K562 (cell line): ENCODE measurements at regions not wholly inside any gene's neighbourhood (a gene's known extent, or its start where the extent isn't known, plus 50 kb on each side); places are given as distances from the start of the nearest gene placed in this dataset.
A peak's percentile ranks its signal among the peaks of the same experiment; 100 is the strongest.

Source experiments
- CREBBP ChIP-seq: IDR thresholded peaks from one replicate; pipeline ENCODE4 v1.6.1; 2012; ENCODE audit warnings: low read depth, mild to moderate bottlenecking, control low read depth, inconsistent platforms, low read length
- LEF1 ChIP-seq: fragments of 450-650 bp; IDR thresholded peaks from 2 replicates; pipeline ENCODE4 v1.6.1; 2016; ENCODE audit warnings: mild to moderate bottlenecking
- SMAD2 ChIP-seq: fragments of 150-350 bp; IDR thresholded peaks from 2 replicates; pipeline ENCODE4 v1.6.1; 2014; ENCODE audit warnings: low read depth, mild to moderate bottlenecking, low read length
- TCF7 ChIP-seq: sonication (generic); IDR thresholded peaks from 2 replicates; pipeline ENCODE4 v1.6.1; 2016; ENCODE audit warnings: antibody characterized with exemption, borderline replicate concordance
- TF ChIP-seq, protein P1 (sequence below), 2 experiments: fragments of 450-650 bp in 1 of 2; sonication (generic) in 1 of 2; formaldehyde crosslinking in 1 of 2; IDR thresholded peaks; 2 replicates each; pipeline versions ENCODE4 v1.7.1 to v1.9.0; 2016 to 2022; ENCODE audit warnings: inconsistent platforms in 1 of 2, mild to moderate bottlenecking in 1 of 2, missing genetic modification reagents in 1 of 2
- TF ChIP-seq, protein P2 (sequence below), 2 experiments: fragments of 450-650 bp in 1 of 2; sonication (generic) in 1 of 2; formaldehyde crosslinking in 1 of 2; IDR thresholded peaks in 1 of 2; conservative IDR thresholded peaks in 1 of 2; 2 replicates each; pipeline versions ENCODE4 v1.6.1 to v1.8.1; 2016 to 2023; ENCODE audit warnings: mild to moderate bottlenecking in 2 of 2, moderate library complexity in 2 of 2, inconsistent platforms in 1 of 2, missing genetic modification reagents in 1 of 2
- TF ChIP-seq, protein P3 (sequence below): fragments of 250-450 bp; sonication (Bioruptor Pico); IDR thresholded peaks from 2 replicates; pipeline ENCODE4 v1.5.0; 2022; ENCODE audit warnings: mild to moderate bottlenecking
- TF ChIP-seq, protein P4 (sequence below): sonication (generic); formaldehyde crosslinking; IDR thresholded peaks from 2 replicates; pipeline ENCODE4 v1.8.1; 2023; ENCODE audit warnings: mild to moderate bottlenecking, missing genetic modification reagents

DNA sequence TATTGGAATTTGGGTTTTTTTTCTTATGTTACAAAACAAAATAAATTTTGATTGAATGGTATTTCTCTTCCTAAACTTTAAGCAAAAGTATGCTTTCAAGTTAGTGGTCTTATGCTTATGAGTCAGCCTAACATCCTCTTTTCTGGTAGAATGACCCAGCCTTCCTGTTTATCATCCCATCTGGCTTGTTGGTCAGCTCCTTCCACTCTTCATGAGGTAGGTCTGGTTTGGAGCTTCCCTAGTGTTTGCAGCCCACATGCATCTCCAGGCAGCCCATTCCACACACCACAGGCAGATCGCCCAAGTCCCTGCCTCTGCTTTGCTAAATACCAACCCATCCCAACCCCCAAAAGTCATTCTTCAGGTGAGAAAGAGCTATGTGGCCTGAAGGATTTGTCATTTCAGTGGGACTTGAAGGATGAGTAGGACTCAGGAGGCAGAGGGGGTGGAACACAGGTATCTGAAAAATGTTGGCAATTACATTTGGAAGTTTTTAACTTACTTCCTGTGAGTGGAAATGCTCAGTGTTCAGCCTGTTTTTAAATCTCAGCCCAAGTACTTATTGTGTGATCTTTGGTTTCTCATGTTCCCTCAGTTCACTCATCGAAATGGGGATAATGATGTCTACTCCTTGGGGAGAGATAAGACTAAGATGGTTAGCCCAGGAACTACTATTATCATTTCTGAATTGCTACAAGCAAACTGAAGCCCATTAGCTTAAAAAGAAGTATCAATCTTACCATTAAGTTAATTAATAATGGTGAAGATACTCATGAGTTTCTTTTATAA lies 294.0 kb downstream of the ADGB start (continued):
- TF ChIP-seq, protein P1, sequence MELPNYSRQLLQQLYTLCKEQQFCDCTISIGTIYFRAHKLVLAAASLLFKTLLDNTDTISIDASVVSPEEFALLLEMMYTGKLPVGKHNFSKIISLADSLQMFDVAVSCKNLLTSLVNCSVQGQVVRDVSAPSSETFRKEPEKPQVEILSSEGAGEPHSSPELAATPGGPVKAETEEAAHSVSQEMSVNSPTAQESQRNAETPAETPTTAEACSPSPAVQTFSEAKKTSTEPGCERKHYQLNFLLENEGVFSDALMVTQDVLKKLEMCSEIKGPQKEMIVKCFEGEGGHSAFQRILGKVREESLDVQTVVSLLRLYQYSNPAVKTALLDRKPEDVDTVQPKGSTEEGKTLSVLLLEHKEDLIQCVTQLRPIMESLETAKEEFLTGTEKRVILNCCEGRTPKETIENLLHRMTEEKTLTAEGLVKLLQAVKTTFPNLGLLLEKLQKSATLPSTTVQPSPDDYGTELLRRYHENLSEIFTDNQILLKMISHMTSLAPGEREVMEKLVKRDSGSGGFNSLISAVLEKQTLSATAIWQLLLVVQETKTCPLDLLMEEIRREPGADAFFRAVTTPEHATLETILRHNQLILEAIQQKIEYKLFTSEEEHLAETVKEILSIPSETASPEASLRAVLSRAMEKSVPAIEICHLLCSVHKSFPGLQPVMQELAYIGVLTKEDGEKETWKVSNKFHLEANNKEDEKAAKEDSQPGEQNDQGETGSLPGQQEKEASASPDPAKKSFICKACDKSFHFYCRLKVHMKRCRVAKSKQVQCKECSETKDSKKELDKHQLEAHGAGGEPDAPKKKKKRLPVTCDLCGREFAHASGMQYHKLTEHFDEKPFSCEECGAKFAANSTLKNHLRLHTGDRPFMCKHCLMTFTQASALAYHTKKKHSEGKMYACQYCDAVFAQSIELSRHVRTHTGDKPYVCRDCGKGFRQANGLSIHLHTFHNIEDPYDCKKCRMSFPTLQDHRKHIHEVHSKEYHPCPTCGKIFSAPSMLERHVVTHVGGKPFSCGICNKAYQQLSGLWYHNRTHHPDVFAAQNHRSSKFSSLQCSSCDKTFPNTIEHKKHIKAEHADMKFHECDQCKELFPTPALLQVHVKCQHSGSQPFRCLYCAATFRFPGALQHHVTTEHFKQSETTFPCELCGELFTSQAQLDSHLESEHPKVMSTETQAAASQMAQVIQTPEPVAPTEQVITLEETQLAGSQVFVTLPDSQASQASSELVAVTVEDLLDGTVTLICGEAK (IDR thresholded peaks at IDR 0.05) = 0 out of 2 replicates have a peak, but pooled peaks have one; percentile 16
- TF ChIP-seq, protein P1 (CRISPR knock-in tag; IDR thresholded peaks at IDR 0.05) = no peak
- TF ChIP-seq, protein P2, sequence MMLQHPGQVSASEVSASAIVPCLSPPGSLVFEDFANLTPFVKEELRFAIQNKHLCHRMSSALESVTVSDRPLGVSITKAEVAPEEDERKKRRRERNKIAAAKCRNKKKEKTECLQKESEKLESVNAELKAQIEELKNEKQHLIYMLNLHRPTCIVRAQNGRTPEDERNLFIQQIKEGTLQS (IDR thresholded peaks at IDR 0.05) = peak; percentile 92
- TF ChIP-seq, protein P2 (CRISPR knock-in tag; conservative IDR thresholded peaks at IDR 0.05) = no peak
- TF ChIP-seq LEF1 (no peak; the same call in 1 of the 2 replicates), TCF7 (0 out of 2 replicates have a peak, but pooled peaks have one; percentile 22), SMAD2 (no peak), CREBBP (no peak)
- TF ChIP-seq, protein P3, sequence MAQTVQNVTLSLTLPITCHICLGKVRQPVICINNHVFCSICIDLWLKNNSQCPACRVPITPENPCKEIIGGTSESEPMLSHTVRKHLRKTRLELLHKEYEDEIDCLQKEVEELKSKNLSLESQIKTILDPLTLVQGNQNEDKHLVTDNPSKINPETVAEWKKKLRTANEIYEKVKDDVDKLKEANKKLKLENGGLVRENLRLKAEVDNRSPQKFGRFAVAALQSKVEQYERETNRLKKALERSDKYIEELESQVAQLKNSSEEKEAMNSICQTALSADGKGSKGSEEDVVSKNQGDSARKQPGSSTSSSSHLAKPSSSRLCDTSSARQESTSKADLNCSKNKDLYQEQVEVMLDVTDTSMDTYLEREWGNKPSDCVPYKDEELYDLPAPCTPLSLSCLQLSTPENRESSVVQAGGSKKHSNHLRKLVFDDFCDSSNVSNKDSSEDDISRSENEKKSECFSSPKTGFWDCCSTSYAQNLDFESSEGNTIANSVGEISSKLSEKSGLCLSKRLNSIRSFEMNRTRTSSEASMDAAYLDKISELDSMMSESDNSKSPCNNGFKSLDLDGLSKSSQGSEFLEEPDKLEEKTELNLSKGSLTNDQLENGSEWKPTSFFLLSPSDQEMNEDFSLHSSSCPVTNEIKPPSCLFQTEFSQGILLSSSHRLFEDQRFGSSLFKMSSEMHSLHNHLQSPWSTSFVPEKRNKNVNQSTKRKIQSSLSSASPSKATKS (CRISPR knock-in tag) = peak; percentile 83; the same call in 1 of the 2 replicates
- TF ChIP-seq, protein P4, sequence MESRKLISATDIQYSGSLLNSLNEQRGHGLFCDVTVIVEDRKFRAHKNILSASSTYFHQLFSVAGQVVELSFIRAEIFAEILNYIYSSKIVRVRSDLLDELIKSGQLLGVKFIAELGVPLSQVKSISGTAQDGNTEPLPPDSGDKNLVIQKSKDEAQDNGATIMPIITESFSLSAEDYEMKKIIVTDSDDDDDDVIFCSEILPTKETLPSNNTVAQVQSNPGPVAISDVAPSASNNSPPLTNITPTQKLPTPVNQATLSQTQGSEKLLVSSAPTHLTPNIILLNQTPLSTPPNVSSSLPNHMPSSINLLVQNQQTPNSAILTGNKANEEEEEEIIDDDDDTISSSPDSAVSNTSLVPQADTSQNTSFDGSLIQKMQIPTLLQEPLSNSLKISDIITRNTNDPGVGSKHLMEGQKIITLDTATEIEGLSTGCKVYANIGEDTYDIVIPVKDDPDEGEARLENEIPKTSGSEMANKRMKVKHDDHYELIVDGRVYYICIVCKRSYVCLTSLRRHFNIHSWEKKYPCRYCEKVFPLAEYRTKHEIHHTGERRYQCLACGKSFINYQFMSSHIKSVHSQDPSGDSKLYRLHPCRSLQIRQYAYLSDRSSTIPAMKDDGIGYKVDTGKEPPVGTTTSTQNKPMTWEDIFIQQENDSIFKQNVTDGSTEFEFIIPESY (CRISPR knock-in tag) = peak; percentile 48
